ENCODE measurements at regions not wholly inside any gene's neighbourhood (a gene's known extent, or its start where the extent isn't known, plus 50 kb on each side); places are given as distances from the start of the nearest gene placed in this dataset.

- no peak for TF ChIP-seq CTCF (conservative IDR thresholded peaks at IDR 0.05 in 1 of 2, IDR thresholded peaks at IDR 0.05 in 1 of 2; ENCODE audit: low read depth in 1 of 2, low read length in 2 of 2)
- TF ChIP-seq EZH2 (IDR thresholded peaks at IDR 0.05; ENCODE audit: low read length, missing control alignments), result no peak
These were observed 121.3 kb downstream of the NDUFA10 start for GRCh38 chr2:239903803-239904202.
